ENCODE measurements at regions not wholly inside any gene's neighbourhood (a gene's known extent, or its start where the extent isn't known, plus 50 kb on each side); places are given as distances from the start of the nearest gene placed in this dataset.

- no peak for TF ChIP-seq ZNF70 (CRISPR knock-in tag; IDR thresholded peaks at IDR 0.05)
- no peak for TF ChIP-seq OSR1 (CRISPR knock-in tag; IDR thresholded peaks at IDR 0.05)
- TF ChIP-seq ZNF565 (CRISPR knock-in tag; conservative IDR thresholded peaks at IDR 0.05; ENCODE audit: low read depth): no peak
- no peak for TF ChIP-seq ZC3H10 (CRISPR knock-in tag; IDR thresholded peaks at IDR 0.05)
- TF ChIP-seq GLIS3 (CRISPR knock-in tag; IDR thresholded peaks at IDR 0.05): no peak
- TF ChIP-seq POU6F1 (CRISPR knock-in tag; IDR thresholded peaks at IDR 0.05; ENCODE audit: borderline replicate concordance, low read depth): no peak
- TF ChIP-seq ZFP3 (CRISPR knock-in tag; IDR thresholded peaks at IDR 0.05): no peak
- no peak for TF ChIP-seq TSHZ2 (CRISPR knock-in tag; IDR thresholded peaks at IDR 0.05)
- TF ChIP-seq TCF4 (CRISPR knock-in tag; IDR thresholded peaks at IDR 0.05; ENCODE audit: borderline replicate concordance): no peak
- no peak for TF ChIP-seq SNAI2 (CRISPR knock-in tag; IDR thresholded peaks at IDR 0.05)
Measured at GRCh38 chr12:114917307-114917706, 233.3 kb upstream of the TBX3 start (continued).

GRCh38 chr12:114916541-114916940, 232.6 kb upstream of the TBX3 start:
- peak; percentile 32 for ATAC-seq
- TF ChIP-seq ESRRG (CRISPR knock-in tag; IDR thresholded peaks at IDR 0.05) (no peak), CREB5 (CRISPR knock-in tag; IDR thresholded peaks at IDR 0.05; ENCODE audit: low read depth) (no peak), ZNF70 (CRISPR knock-in tag; IDR thresholded peaks at IDR 0.05) (no peak), ZFP30 (CRISPR knock-in tag; IDR thresholded peaks at IDR 0.05) (no peak), SNAI2 (CRISPR knock-in tag; IDR thresholded peaks at IDR 0.05) (no peak), TSHZ2 (CRISPR knock-in tag; IDR thresholded peaks at IDR 0.05) (no peak), TOX (CRISPR knock-in tag; IDR thresholded peaks at IDR 0.05; ENCODE audit: borderline replicate concordance) (no peak), POU6F1 (CRISPR knock-in tag; IDR thresholded peaks at IDR 0.05; ENCODE audit: borderline replicate concordance, low read depth) (no peak), ZNF8 (CRISPR knock-in tag; IDR thresholded peaks at IDR 0.05) (no peak), ISL1 (CRISPR knock-in tag; IDR thresholded peaks at IDR 0.05) (no peak), PATZ1 (CRISPR knock-in tag; IDR thresholded peaks at IDR 0.05; ENCODE audit: borderline replicate concordance) (no peak), GLIS3 (CRISPR knock-in tag; IDR thresholded peaks at IDR 0.05) (no peak), BACH2 (CRISPR knock-in tag; IDR thresholded peaks at IDR 0.05; ENCODE audit: borderline replicate concordance) (no peak)
